H1 (cell line): ENCODE measurements at regions not wholly inside any gene's neighbourhood (a gene's known extent, or its start where the extent isn't known, plus 50 kb on each side); places are given as distances from the start of the nearest gene placed in this dataset.

Experiments used
- CTCF ChIA-PET: fragments of 300-600 bp; sonication (Branson Sonifier 250); formaldehyde crosslinking; loops from one replicate; lab custom pipeline; 2021; ENCODE audit not compliant: partially characterized antibody; lab: Charles Lee
- POLR2A ChIA-PET: fragments of 300-600 bp; sonication (Branson Sonifier 250); formaldehyde crosslinking; loops from one replicate; lab custom pipeline; 2021; ENCODE audit warnings: inconsistent platforms; ENCODE audit not compliant: partially characterized antibody; lab: Charles Lee
- DNase-seq, 2 experiments: peaks; one replicate each; pipeline versions ENCODE4 v3.0.0 to v3.0.0-alpha.2; 2010 to 2022; ENCODE audit warnings: low spot score in 2 of 2, low read depth in 1 of 2, mixed read lengths in 1 of 2
- FAIRE-seq: peaks from 2 replicates; lab custom pipeline; 2011; peaks lifted over from hg19 to GRCh38; lab: Jason Lieb, UNC
- H2AFZ ChIP-seq: 2 replicates; pipeline ENCODE4 v1.8.1; 2012; ENCODE audit warnings: low read length, inconsistent platforms
- H2AK5ac ChIP-seq: 2 replicates; pipeline ENCODE4 v1.6.1; 2013; ENCODE audit warnings: low read depth, low read length
- H2BK120ac ChIP-seq: replicated peaks from 2 replicates; pipeline ENCODE3; 2013; ENCODE audit warnings: low read depth, low read length, inconsistent platforms
- H2BK12ac ChIP-seq: 2 replicates; pipeline ENCODE4 v1.6.1; 2013; ENCODE audit warnings: low read depth, low read length
- H2BK15ac ChIP-seq: 2 replicates; pipeline ENCODE4 v1.6.1; 2013; ENCODE audit warnings: low read length
- H2BK20ac ChIP-seq: 2 replicates; pipeline ENCODE4 v1.6.1; 2013; ENCODE audit warnings: low read length
- H2BK5ac ChIP-seq: 2 replicates; pipeline ENCODE4 v1.6.1; 2013; ENCODE audit warnings: low read depth, low read length
- H3K14ac ChIP-seq: 2 replicates; pipeline ENCODE4 v1.6.1; 2013; ENCODE audit warnings: inconsistent platforms; ENCODE audit not compliant: insufficient read length
- H3K18ac ChIP-seq: 2 replicates; pipeline ENCODE4 v1.6.1; 2013; ENCODE audit warnings: low read length; ENCODE audit errors: extremely low read depth
- H3K23ac ChIP-seq: 2 replicates; pipeline ENCODE4 v1.6.1; 2013; ENCODE audit warnings: inconsistent platforms; ENCODE audit not compliant: insufficient read length
- H3K23me2 ChIP-seq: 2 replicates; pipeline ENCODE4 v1.6.1; 2013; ENCODE audit warnings: low read depth, low read length
- H3K27ac ChIP-seq: 2 replicates; pipeline ENCODE4 v1.6.1; 2011; ENCODE audit warnings: low read depth, low read length, inconsistent platforms
- H3K27me3 ChIP-seq, 4 experiments: replicated peaks in 1 of 4; 1 replicate in 1 of 4; 2 replicates in 3 of 4; pipeline versions ENCODE4 v1.6.1 to v1.8.1; 2011 to 2013; ENCODE audit warnings: low read length in 3 of 4, mild to moderate bottlenecking in 3 of 4, inconsistent platforms in 2 of 4, mixed read lengths in 2 of 4, moderate library complexity in 1 of 4; ENCODE audit not compliant: control insufficient read depth in 3 of 4, insufficient read depth in 3 of 4; ENCODE audit errors: extremely low read depth in 1 of 4
- H3K36me3 ChIP-seq, 4 experiments: 2 replicates each; pipeline versions ENCODE4 v1.6.1 to v1.8.1; 2011 to 2013; ENCODE audit warnings: mild to moderate bottlenecking in 4 of 4, low read length in 3 of 4, moderate library complexity in 2 of 4, control low read depth in 1 of 4, inconsistent platforms in 1 of 4; ENCODE audit not compliant: insufficient read depth in 4 of 4, control insufficient read depth in 2 of 4
- H3K4ac ChIP-seq: replicated peaks from 2 replicates; pipeline ENCODE3; 2013; ENCODE audit warnings: low read length, low read depth, mixed read lengths, inconsistent platforms; ENCODE audit not compliant: insufficient read length
- H3K4me1 ChIP-seq, 4 experiments: replicated peaks in 1 of 4; 1 replicate in 1 of 4; 2 replicates in 3 of 4; pipeline versions ENCODE4 v1.6.1 to v1.8.1; 2011 to 2013; ENCODE audit warnings: low read length in 3 of 4, inconsistent platforms in 2 of 4, mixed read lengths in 1 of 4; ENCODE audit not compliant: insufficient read depth in 4 of 4, control insufficient read depth in 3 of 4
- H3K4me2 ChIP-seq, 2 experiments: 2 replicates each; pipeline versions ENCODE4 v1.6.1 to v1.8.1; 2011 to 2013; ENCODE audit warnings: low read depth in 2 of 2, low read length in 2 of 2, control low read depth in 1 of 2, inconsistent platforms in 1 of 2, mild to moderate bottlenecking in 1 of 2; ENCODE audit not compliant: insufficient read depth in 1 of 2
- H3K4me3 ChIP-seq, 4 experiments: fragments of 200-600, 300-600 bp in 1 of 4; sonication (generic), shearing (Covaris generic), sonication (Bioruptor Twin) in 1 of 4; 2 replicates each; pipeline versions ENCODE4 v1.5.1 to v1.8.1; 2011 to 2016; ENCODE audit warnings: low read length in 4 of 4, low read depth in 3 of 4, control low read depth in 2 of 4, inconsistent platforms in 2 of 4, mild to moderate bottlenecking in 2 of 4, mixed read lengths in 1 of 4, moderate library complexity in 1 of 4; ENCODE audit not compliant: insufficient read depth in 2 of 4; ENCODE audit errors: extremely low read depth in 1 of 4
- H3K56ac ChIP-seq: replicated peaks from 2 replicates; pipeline ENCODE3; 2013; ENCODE audit warnings: low read depth, mild to moderate bottlenecking, mixed read lengths, low read length, inconsistent platforms; ENCODE audit not compliant: insufficient read length
- H3K79me1 ChIP-seq: 2 replicates; pipeline ENCODE4 v1.6.1; 2013; ENCODE audit warnings: low read depth, low read length, control low read depth
- H3K79me2 ChIP-seq, 2 experiments: 2 replicates each; pipeline versions ENCODE4 v1.6.1 to v1.8.1; 2012 to 2013; ENCODE audit warnings: low read length in 2 of 2, mild to moderate bottlenecking in 2 of 2, inconsistent platforms in 1 of 2; ENCODE audit not compliant: insufficient read depth in 2 of 2, control insufficient read depth in 1 of 2
- H3K9ac ChIP-seq, 4 experiments: replicated peaks in 1 of 4; 1 replicate in 1 of 4; 2 replicates in 3 of 4; pipeline versions ENCODE4 v1.6.1 to v1.8.1; 2011 to 2013; ENCODE audit warnings: low read depth in 3 of 4, low read length in 3 of 4, control low read depth in 2 of 4, mild to moderate bottlenecking in 2 of 4, moderate library complexity in 2 of 4, inconsistent platforms in 1 of 4; ENCODE audit errors: extremely low read depth in 1 of 4
- H3K9me3 ChIP-seq, 2 experiments: 2 replicates each; pipeline versions ENCODE4 v1.6.1 to v1.8.1; 2012 to 2013; ENCODE audit warnings: mild to moderate bottlenecking in 2 of 2, moderate library complexity in 2 of 2, control low read depth in 1 of 2, inconsistent platforms in 1 of 2, low read depth in 1 of 2, low read length in 1 of 2, mixed read lengths in 1 of 2; ENCODE audit not compliant: insufficient read depth in 2 of 2
- H4K20me1 ChIP-seq, 2 experiments: replicated peaks in 1 of 2; 2 replicates each; pipeline versions ENCODE3 to v1.8.1; 2011 to 2013; ENCODE audit warnings: inconsistent platforms in 2 of 2, low read length in 2 of 2, mild to moderate bottlenecking in 1 of 2; ENCODE audit not compliant: insufficient read depth in 2 of 2, control insufficient read depth in 1 of 2
- H4K5ac ChIP-seq: 2 replicates; pipeline ENCODE4 v1.6.1; 2013; ENCODE audit warnings: low read length, low read depth, mixed read lengths, inconsistent platforms; ENCODE audit not compliant: insufficient read length
- H4K8ac ChIP-seq: 2 replicates; pipeline ENCODE4 v1.8.0; 2013; ENCODE audit warnings: mild to moderate bottlenecking, moderate library complexity, low read length, inconsistent platforms; ENCODE audit not compliant: insufficient read depth; ENCODE audit errors: extremely low read depth
- H4K91ac ChIP-seq: replicated peaks from 2 replicates; pipeline ENCODE3; 2013; ENCODE audit warnings: low read length, mixed read lengths, inconsistent platforms; ENCODE audit not compliant: insufficient read length
- EGR1 ChIP-seq: IDR thresholded peaks from 2 replicates; pipeline ENCODE4 v1.6.1; 2011; ENCODE audit warnings: low read depth, low read length, borderline replicate concordance
- EZH2 ChIP-seq: fragments of 200-600 bp; sonication (generic); IDR thresholded peaks from 2 replicates; pipeline ENCODE4 v1.7.1; 2012; ENCODE audit warnings: low read depth, mild to moderate bottlenecking, moderate library complexity, low read length, inconsistent platforms; ENCODE audit not compliant: severe bottlenecking
- HDAC2 ChIP-seq, 2 experiments: fragments of 300-600 bp in 1 of 2; sonication (generic) in 1 of 2; IDR thresholded peaks; 2 replicates each; pipeline ENCODE4 v1.6.1; 2011 to 2012; ENCODE audit warnings: low read depth in 2 of 2, low read length in 2 of 2, mild to moderate bottlenecking in 2 of 2, moderate library complexity in 2 of 2, borderline replicate concordance in 1 of 2, inconsistent platforms in 1 of 2
- NRF1 ChIP-seq: IDR thresholded peaks from 2 replicates; pipeline ENCODE4 v1.6.1; 2011; ENCODE audit warnings: mild to moderate bottlenecking, low read depth, low read length, improper control_type of control experiment
- RNF2 ChIP-seq: fragments of 200-900, 300-1000 bp; sonication (generic); IDR thresholded peaks from 2 replicates; pipeline ENCODE4 v1.7.1; 2016; ENCODE audit warnings: borderline replicate concordance, low read depth, mild to moderate bottlenecking, antibody characterized with exemption, low read length; ENCODE audit not compliant: poor library complexity, severe bottlenecking; ENCODE audit errors: missing control alignments
- RXRA ChIP-seq: IDR thresholded peaks from 2 replicates; pipeline ENCODE4 v1.6.1; 2011; ENCODE audit warnings: low read depth, mild to moderate bottlenecking, low read length, moderate library complexity; ENCODE audit not compliant: insufficient read depth
- SRF ChIP-seq: IDR thresholded peaks from 2 replicates; pipeline ENCODE4 v1.6.1; 2011; ENCODE audit warnings: mild to moderate bottlenecking, low read depth, low read length, moderate library complexity
- WGBS, 2 experiments: shearing (Covaris generic) in 1 of 2; methylation state at CpG; one replicate each; pipeline versions ENCODE4 v1.1.6 to v1.1.7; 2013 to 2015; ENCODE audit warnings: low lambda C conversion rate in 2 of 2, mixed read lengths in 2 of 2, inconsistent platforms in 1 of 2, low coverage in 1 of 2, missing lambda C conversion rate in 1 of 2; ENCODE audit not compliant: insufficient replicate concordance in 2 of 2, insufficient coverage in 1 of 2, insufficient read length in 1 of 2; ENCODE audit errors: extremely low coverage in 1 of 2, missing lambda C conversion rate in 1 of 2; 5-methylcytosine and 5-hydroxymethylcytosine counted together
- TF ChIP-seq, protein P1 (sequence below): IDR thresholded peaks from 2 replicates; pipeline ENCODE4 v1.6.1; 2012; ENCODE audit warnings: inconsistent platforms
- TF ChIP-seq, protein P2 (sequence below), 3 experiments: IDR thresholded peaks; 1 replicate in 2 of 3; 2 replicates in 1 of 3; pipeline versions ENCODE4 v1.5.1 to v1.6.1; 2011; ENCODE audit warnings: low read length in 3 of 3, mild to moderate bottlenecking in 3 of 3, inconsistent platforms in 2 of 3, low read depth in 1 of 3, moderate library complexity in 1 of 3; ENCODE audit not compliant: insufficient read depth in 1 of 3; ENCODE audit errors: control extremely low read depth in 1 of 3

DNA sequence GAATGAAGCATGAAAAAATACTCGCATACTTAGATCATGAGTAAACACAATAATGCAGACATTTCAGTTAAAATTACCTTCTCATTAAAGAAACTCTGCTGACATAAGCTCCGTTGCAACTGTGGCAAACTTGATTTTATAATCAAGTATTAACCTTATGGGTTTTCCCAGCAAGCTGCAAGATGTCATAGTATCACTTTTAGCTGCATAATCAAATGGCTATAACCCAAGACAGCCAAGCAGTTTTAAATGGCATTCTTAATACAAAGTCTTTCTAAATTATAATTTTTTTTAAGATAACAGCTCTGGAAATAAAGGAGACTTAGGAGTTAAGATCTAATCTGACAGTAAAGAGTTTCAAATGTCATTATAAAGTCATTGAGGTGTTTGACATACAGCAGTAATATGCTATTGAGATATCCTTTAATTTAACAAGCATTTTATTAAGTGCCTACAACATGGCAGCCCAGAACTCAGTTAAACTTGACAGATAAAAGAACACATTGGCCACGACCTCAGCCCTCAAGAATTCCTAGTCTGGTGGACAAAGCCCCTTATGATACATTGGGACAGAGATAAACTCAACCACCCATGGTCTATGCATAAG, 163.1 kb upstream of the FAT3 start:
- H2BK15ac ChIP-seq = no peak overlapping the region
- H3K27ac ChIP-seq = no peak overlapping the region
- H2AK5ac ChIP-seq = no peak overlapping the region
- H3K4me1 ChIP-seq = no peaks in the 10 kb centered on the region
- H2BK12ac ChIP-seq = no peak overlapping the region
- 90% methylated on average over 3 of the region's 3 CpGs; no CpG with 5 or more reads in 1 of the 2 experiments for WGBS, 2 experiments
- no peak overlapping the region for H3K18ac ChIP-seq
- H3K79me1 ChIP-seq = no peaks in the 10 kb centered on the region
- no peak overlapping the region for H2BK120ac ChIP-seq
- H2AFZ ChIP-seq = no peak overlapping the region
- H4K91ac ChIP-seq = no peak overlapping the region
- no peak overlapping the region for H3K9ac ChIP-seq
- no peak overlapping the region for H3K4me2 ChIP-seq
- H2BK20ac ChIP-seq = no peak overlapping the region
- H4K8ac ChIP-seq = no peak overlapping the region
- no peak overlapping the region for H3K56ac ChIP-seq
- H3K4ac ChIP-seq = no peak overlapping the region
- no peak overlapping the region for H2BK5ac ChIP-seq
- ChIA-PET CTCF (interaction anchor here (1.3 to 1.5 kb wide), 2 partner anchors 21 to 26 kb away, joined by 3 read pairs; no protein-coding TSS in a partner anchor), POLR2A (no interaction called here)
- H4K20me1 ChIP-seq = no peaks in the 10 kb centered on the region
- FAIRE-seq (no peak), DNase-seq (no peak)
- H3K27me3 ChIP-seq = peaks cover 0 to 1% (median 0%) of the 10 kb centered on the region in 4 experiments; a peak in 1 of 7 replicates
- H3K4me3 ChIP-seq = no peak overlapping the region
- H3K14ac ChIP-seq = no peak overlapping the region
- no peaks in the 10 kb centered on the region for H3K79me2 ChIP-seq
- H3K36me3 ChIP-seq = no peaks in the 10 kb centered on the region
- H3K23ac ChIP-seq = no peak overlapping the region
- no peaks in the 10 kb centered on the region; the same call in 1 of the 2 replicates for H3K23me2 ChIP-seq
- no peaks in the 10 kb centered on the region for H3K9me3 ChIP-seq
- no peak overlapping the region for H4K5ac ChIP-seq
- TF ChIP-seq, protein P1, sequence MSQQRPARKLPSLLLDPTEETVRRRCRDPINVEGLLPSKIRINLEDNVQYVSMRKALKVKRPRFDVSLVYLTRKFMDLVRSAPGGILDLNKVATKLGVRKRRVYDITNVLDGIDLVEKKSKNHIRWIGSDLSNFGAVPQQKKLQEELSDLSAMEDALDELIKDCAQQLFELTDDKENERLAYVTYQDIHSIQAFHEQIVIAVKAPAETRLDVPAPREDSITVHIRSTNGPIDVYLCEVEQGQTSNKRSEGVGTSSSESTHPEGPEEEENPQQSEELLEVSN = no peak
- TF ChIP-seq, protein P2, sequence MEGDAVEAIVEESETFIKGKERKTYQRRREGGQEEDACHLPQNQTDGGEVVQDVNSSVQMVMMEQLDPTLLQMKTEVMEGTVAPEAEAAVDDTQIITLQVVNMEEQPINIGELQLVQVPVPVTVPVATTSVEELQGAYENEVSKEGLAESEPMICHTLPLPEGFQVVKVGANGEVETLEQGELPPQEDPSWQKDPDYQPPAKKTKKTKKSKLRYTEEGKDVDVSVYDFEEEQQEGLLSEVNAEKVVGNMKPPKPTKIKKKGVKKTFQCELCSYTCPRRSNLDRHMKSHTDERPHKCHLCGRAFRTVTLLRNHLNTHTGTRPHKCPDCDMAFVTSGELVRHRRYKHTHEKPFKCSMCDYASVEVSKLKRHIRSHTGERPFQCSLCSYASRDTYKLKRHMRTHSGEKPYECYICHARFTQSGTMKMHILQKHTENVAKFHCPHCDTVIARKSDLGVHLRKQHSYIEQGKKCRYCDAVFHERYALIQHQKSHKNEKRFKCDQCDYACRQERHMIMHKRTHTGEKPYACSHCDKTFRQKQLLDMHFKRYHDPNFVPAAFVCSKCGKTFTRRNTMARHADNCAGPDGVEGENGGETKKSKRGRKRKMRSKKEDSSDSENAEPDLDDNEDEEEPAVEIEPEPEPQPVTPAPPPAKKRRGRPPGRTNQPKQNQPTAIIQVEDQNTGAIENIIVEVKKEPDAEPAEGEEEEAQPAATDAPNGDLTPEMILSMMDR (IDR thresholded peaks at IDR 0.05; ENCODE audit: control extremely low read depth in 1 of 3, insufficient read depth in 1 of 3, low read depth in 1 of 3, low read length in 3 of 3) = no peak
- TF ChIP-seq NRF1 = no peak
- TF ChIP-seq RNF2 = no peak
- TF ChIP-seq RXRA = no peak
- TF ChIP-seq SRF = no peak
- no peak for TF ChIP-seq EZH2
- no peak for TF ChIP-seq EGR1
- no peak for TF ChIP-seq HDAC2 (IDR thresholded peaks at IDR 0.05; ENCODE audit: borderline replicate concordance in 1 of 2, low read depth in 2 of 2, low read length in 2 of 2)
